ENCODE measurements at regions not wholly inside any gene's neighbourhood (a gene's known extent, or its start where the extent isn't known, plus 50 kb on each side); places are given as distances from the start of the nearest gene placed in this dataset.

GRCh38 chr20:47451602-47451904 is 50.1 kb upstream of the NCOA3 start:
- H3K79me1 ChIP-seq (ENCODE audit: low read depth, low read length) = no peaks in the 10 kb centered on the region

More at GRCh38 chr20:47451602-47451904, 50.1 kb upstream of the NCOA3 start:
- Histone ChIP-seq H3K27me3 (replicated peaks in 1 of 4; ENCODE audit: control insufficient read depth in 3 of 4, extremely low read depth in 1 of 4, insufficient read depth in 3 of 4, low read length in 3 of 4) (no peaks in the 10 kb centered on the region), H3K4ac (replicated peaks; ENCODE audit: insufficient read length, low read depth, low read length) (no peak overlapping the region), H3K9ac (replicated peaks in 1 of 4; ENCODE audit: extremely low read depth in 1 of 4, low read depth in 3 of 4, low read length in 3 of 4) (no peak overlapping the region), H3K4me1 (replicated peaks in 1 of 4; ENCODE audit: control insufficient read depth in 3 of 4, insufficient read depth in 4 of 4, low read length in 3 of 4) (no peaks in the 10 kb centered on the region), H2BK15ac (ENCODE audit: low read length) (no peak overlapping the region), H3K36me3 (ENCODE audit: control insufficient read depth in 2 of 4, insufficient read depth in 4 of 4, low read length in 3 of 4) (no peaks in the 10 kb centered on the region), H2BK12ac (ENCODE audit: low read depth, low read length) (no peak overlapping the region), H3K14ac (ENCODE audit: insufficient read length) (no peak overlapping the region), H2BK120ac (replicated peaks; ENCODE audit: low read depth, low read length) (no peak overlapping the region), H2BK20ac (ENCODE audit: low read length) (no peak overlapping the region), H3K23me2 (ENCODE audit: low read depth, low read length) (no peaks in the 10 kb centered on the region), H3K56ac (replicated peaks; ENCODE audit: insufficient read length, low read depth, low read length) (no peak overlapping the region), H2AK5ac (ENCODE audit: low read depth, low read length) (no peak overlapping the region), H3K4me2 (ENCODE audit: insufficient read depth in 1 of 2, low read depth in 2 of 2, low read length in 2 of 2) (no peak overlapping the region), H4K8ac (ENCODE audit: extremely low read depth, insufficient read depth, low read length) (no peak overlapping the region), H4K91ac (replicated peaks; ENCODE audit: insufficient read length, low read length) (no peak overlapping the region), H3K18ac (ENCODE audit: extremely low read depth, low read length) (no peak overlapping the region), H4K5ac (ENCODE audit: insufficient read length, low read depth, low read length) (no peak overlapping the region), H2BK5ac (ENCODE audit: low read depth, low read length) (no peak overlapping the region), H2AFZ (ENCODE audit: low read length) (no peak overlapping the region), H3K79me2 (ENCODE audit: control insufficient read depth in 1 of 2, insufficient read depth in 2 of 2, low read length in 2 of 2) (no peaks in the 10 kb centered on the region), H3K27ac (ENCODE audit: low read depth, low read length) (no peak overlapping the region), H3K4me3 (ENCODE audit: extremely low read depth in 1 of 4, insufficient read depth in 2 of 4, low read depth in 3 of 4, low read length in 4 of 4) (no peak overlapping the region), H4K20me1 (replicated peaks in 1 of 2; ENCODE audit: control insufficient read depth in 1 of 2, insufficient read depth in 2 of 2, low read length in 2 of 2) (no peaks in the 10 kb centered on the region), H3K23ac (ENCODE audit: insufficient read length) (no peak overlapping the region), H3K9me3 (ENCODE audit: insufficient read depth in 2 of 2, low read depth in 1 of 2, low read length in 1 of 2) (no peaks in the 10 kb centered on the region)
- POLR2A ChIA-PET (ENCODE audit: partially characterized antibody) = no interaction called here
- WGBS, 2 experiments (ENCODE audit: extremely low coverage in 1 of 2, insufficient coverage in 1 of 2, insufficient read length in 1 of 2, insufficient replicate concordance in 2 of 2, low coverage in 1 of 2, low lambda C conversion rate in 2 of 2, missing lambda C conversion rate in 1 of 2) = 93% methylated on average over 3 of the region's 3 CpGs; no CpG with 5 or more reads in 1 of the 2 experiments
- TF ChIP-seq POU5F1 (IDR thresholded peaks at IDR 0.05; ENCODE audit: low read depth, low read length) (no peak), TAF7 (optimal IDR thresholded peaks at IDR 0.05; ENCODE audit: borderline replicate concordance, low read depth, low read length) (no peak), CHD1 (IDR thresholded peaks at IDR 0.05; ENCODE audit: low read depth, low read length) (no peak), SP2 (IDR thresholded peaks at IDR 0.05; ENCODE audit: low read length) (no peak), JUND (IDR thresholded peaks at IDR 0.05; ENCODE audit: low read length) (no peak), CTBP2 (IDR thresholded peaks at IDR 0.05; ENCODE audit: borderline replicate concordance, insufficient read depth, insufficient read length, low read length) (no peak), CEBPB (IDR thresholded peaks at IDR 0.05; ENCODE audit: low read depth, low read length) (no peak), KDM5A (IDR thresholded peaks at IDR 0.05; ENCODE audit: low read length) (no peak)
- CTCF ChIA-PET (ENCODE audit: partially characterized antibody) = no interaction called here
- DNase-seq (ENCODE audit: low read depth in 1 of 2, low spot score in 2 of 2) = no peak
- FAIRE-seq = no peak
